Spleen (tissue), 11 donors: ENCODE measurements at regions not wholly inside any gene's neighbourhood (a gene's known extent, or its start where the extent isn't known, plus 50 kb on each side); places are given as distances from the start of the nearest gene placed in this dataset.
"Not testable (repeated sequence)": the region's sequence is repeated elsewhere in the genome, so short reads cannot be mapped to it uniquely, and the experiment has no call there.

Experiments used
- DNase-seq: peaks from one replicate; pipeline ENCODE4 v3.0.0-alpha.2; 2020
- H3K27ac ChIP-seq, 8 donors: fragments of 200-600 bp; sonication (generic) in 7 of 8; 1 replicate in 4 of 8; 2 replicates in 4 of 8; pipeline versions ENCODE4 v1.5.0 to v1.8.0; 2016 to 2021; ENCODE audit warnings: inconsistent platforms in 4 of 8, mild to moderate bottlenecking in 4 of 8, moderate library complexity in 1 of 8
- H3K27me3 ChIP-seq, 7 donors: fragments of 200-600 bp; sonication (generic) in 6 of 7; replicated peaks in 1 of 7; 1 replicate in 4 of 7; 2 replicates in 3 of 7; pipeline versions ENCODE4 v1.5.0 to v1.8.0; 2016 to 2021; ENCODE audit warnings: inconsistent platforms in 3 of 7, mild to moderate bottlenecking in 1 of 7
- H3K36me3 ChIP-seq, 6 donors: fragments of 200-600 bp; sonication (generic) in 5 of 6; 1 replicate in 4 of 6; 2 replicates in 2 of 6; pipeline versions ENCODE4 v1.5.0 to v1.8.0; 2016 to 2021; ENCODE audit warnings: inconsistent platforms in 2 of 6
- H3K4me1 ChIP-seq, 6 donors: fragments of 200-600 bp; sonication (generic) in 5 of 6; 1 replicate in 3 of 6; 2 replicates in 3 of 6; pipeline versions ENCODE4 v1.5.0 to v1.8.0; 2016 to 2021; ENCODE audit warnings: inconsistent platforms in 3 of 6
- H3K4me3 ChIP-seq, 8 donors: fragments of 200-600 bp; sonication (generic) in 7 of 8; 1 replicate in 4 of 8; 2 replicates in 4 of 8; pipeline versions ENCODE4 v1.5.0 to v1.8.0; 2016 to 2021; ENCODE audit warnings: inconsistent platforms in 4 of 8, mild to moderate bottlenecking in 4 of 8, moderate library complexity in 2 of 8
- H3K9me3 ChIP-seq, 8 donors: fragments of 200-600 bp; sonication (generic) in 7 of 8; 1 replicate in 4 of 8; 2 replicates in 4 of 8; pipeline versions ENCODE4 v1.5.0 to v1.8.0; 2016 to 2021; ENCODE audit warnings: inconsistent platforms in 4 of 8
- POLR2A ChIP-seq, 3 donors: fragments of 450-650 bp; IDR thresholded peaks; one replicate each; pipeline ENCODE4 v1.5.1; 2017; ENCODE audit warnings: antibody characterized with exemption in 3 of 3, mild to moderate bottlenecking in 1 of 3
- POLR2AphosphoS5 ChIP-seq, 3 donors: sonication (generic); formaldehyde crosslinking; IDR thresholded peaks; one replicate each; pipeline ENCODE4 v1.5.1; 2017; ENCODE audit warnings: antibody characterized with exemption in 3 of 3
- WGBS, 5 donors: extraction: QIAGEN DNeasy Blood & Tissue Kit in 3 of 5; methylation state at CpG; one replicate each; pipeline versions ENCODE4 v1.1.5 to v1.1.7; 2013 to 2018; 5-methylcytosine and 5-hydroxymethylcytosine counted together
- intact Hi-C: fragments of 100-400 bp; cut with DNase I; formaldehyde crosslinking; loops from one replicate; pipeline ENCODE4 v1.15.0; 2023; ENCODE audit warnings: low total_unique reads
- TF ChIP-seq, protein P1 (sequence below), 11 experiments: fragments of 200-600 bp in 7 of 11; fragments of 450-650 bp in 4 of 11; sonication (generic) in 4 of 11; IDR thresholded peaks in 8 of 11; conservative IDR thresholded peaks in 3 of 11; 1 replicate in 7 of 11; 2 replicates in 4 of 11; pipeline versions ENCODE4 v1.4.0 to v1.8.0; 2016 to 2021; ENCODE audit warnings: antibody characterized with exemption in 11 of 11, inconsistent platforms in 4 of 11, mild to moderate bottlenecking in 1 of 11
- donor health status: healthy with polysubstance abuse.
- donor health status: DM: no; HTN: no; CAD: no; lungs with moderate emphysema.
- donor health status: DM: no; HTN: no; CAD: no.
- donor health status: Bipolar disorder and iron deficiency.
- donor health status: healthy.
- donor health status: DM: no; HTN: no; CAD: no.
- donor health status: DM: yes; HTN: yes; CAD: no.

DNA sequence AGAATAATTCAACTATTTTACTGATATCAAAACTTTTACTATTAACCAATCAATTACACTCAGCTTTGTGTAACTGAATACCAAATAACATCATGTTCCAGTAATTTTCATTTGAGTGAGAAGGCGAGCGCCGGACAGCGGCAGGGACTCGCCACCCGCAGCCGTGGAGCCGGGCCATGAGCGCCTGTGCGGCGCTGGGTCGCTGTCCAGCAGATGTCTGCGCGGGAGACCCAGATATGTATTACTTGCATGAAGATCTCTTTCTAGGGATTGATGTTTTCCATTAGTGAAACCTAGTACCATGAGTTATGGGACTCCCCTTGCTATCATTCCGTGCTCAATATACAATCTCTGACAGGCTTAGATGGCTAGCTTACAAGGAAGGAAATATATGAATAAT lies 245.1 kb upstream of the PRSS16 start:
- no peaks in the 10 kb centered on the region for H3K36me3 ChIP-seq
- H3K27ac ChIP-seq: no peak overlapping the region
- no peak for DNase-seq
- H3K9me3 ChIP-seq: no peaks in the 10 kb centered on the region
- no peaks in the 10 kb centered on the region for H3K4me1 ChIP-seq
- peaks cover 0 to 9% (median 0%) of the 10 kb centered on the region in 7 donors for H3K27me3 ChIP-seq
- 93 to 96% (median 95%) methylated on average over 15 of the region's 15 CpGs for WGBS, 5 donors
- TF ChIP-seq, protein P1, sequence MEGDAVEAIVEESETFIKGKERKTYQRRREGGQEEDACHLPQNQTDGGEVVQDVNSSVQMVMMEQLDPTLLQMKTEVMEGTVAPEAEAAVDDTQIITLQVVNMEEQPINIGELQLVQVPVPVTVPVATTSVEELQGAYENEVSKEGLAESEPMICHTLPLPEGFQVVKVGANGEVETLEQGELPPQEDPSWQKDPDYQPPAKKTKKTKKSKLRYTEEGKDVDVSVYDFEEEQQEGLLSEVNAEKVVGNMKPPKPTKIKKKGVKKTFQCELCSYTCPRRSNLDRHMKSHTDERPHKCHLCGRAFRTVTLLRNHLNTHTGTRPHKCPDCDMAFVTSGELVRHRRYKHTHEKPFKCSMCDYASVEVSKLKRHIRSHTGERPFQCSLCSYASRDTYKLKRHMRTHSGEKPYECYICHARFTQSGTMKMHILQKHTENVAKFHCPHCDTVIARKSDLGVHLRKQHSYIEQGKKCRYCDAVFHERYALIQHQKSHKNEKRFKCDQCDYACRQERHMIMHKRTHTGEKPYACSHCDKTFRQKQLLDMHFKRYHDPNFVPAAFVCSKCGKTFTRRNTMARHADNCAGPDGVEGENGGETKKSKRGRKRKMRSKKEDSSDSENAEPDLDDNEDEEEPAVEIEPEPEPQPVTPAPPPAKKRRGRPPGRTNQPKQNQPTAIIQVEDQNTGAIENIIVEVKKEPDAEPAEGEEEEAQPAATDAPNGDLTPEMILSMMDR (IDR thresholded peaks at IDR 0.05 in 8 of 11, conservative IDR thresholded peaks at IDR 0.05 in 3 of 11): no peak
- TF ChIP-seq POLR2A (IDR thresholded peaks at IDR 0.05): no peak
- no peak for TF ChIP-seq POLR2AphosphoS5 (IDR thresholded peaks at IDR 0.05)
- intact Hi-C loops: no loop called here
- no peak overlapping the region for H3K4me3 ChIP-seq

DNA sequence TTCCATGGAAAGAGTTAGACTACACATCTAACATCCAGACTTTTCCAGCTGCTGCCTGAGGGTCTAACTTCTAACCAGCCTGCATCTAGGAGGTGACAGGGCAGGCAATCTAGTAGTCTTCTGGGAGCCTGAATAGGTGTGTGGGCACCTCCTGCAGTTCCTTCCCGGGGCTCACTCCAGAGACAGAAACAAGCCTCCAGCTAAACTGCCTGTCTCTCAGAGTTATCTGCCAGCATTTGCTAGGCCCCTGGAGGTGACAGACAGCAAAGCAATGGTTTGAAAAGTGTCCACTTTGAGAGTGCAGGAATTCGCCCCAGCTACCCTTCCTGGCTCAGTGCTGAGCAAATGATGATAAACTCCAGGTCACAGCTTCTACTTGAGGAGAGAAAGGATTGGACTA lies 240.5 kb upstream of the PRSS16 start:
- Histone ChIP-seq H3K27me3 (peaks cover 0 to 16% (median 0%) of the 10 kb centered on the region in 7 donors), H3K4me3 (no peak overlapping the region), H3K4me1 (no peaks in the 10 kb centered on the region), H3K27ac (no peak overlapping the region), H3K36me3 (peaks cover 0 to 7% (median 0%) of the 10 kb centered on the region in 6 donors), H3K9me3 (peaks cover 0 to 21% (median 16%) of the 10 kb centered on the region in 8 donors)
- no peak for DNase-seq
- TF ChIP-seq POLR2AphosphoS5 (IDR thresholded peaks at IDR 0.05) (no peak), POLR2A (IDR thresholded peaks at IDR 0.05) (no peak)
- TF ChIP-seq, protein P1 (IDR thresholded peaks at IDR 0.05 in 8 of 11, conservative IDR thresholded peaks at IDR 0.05 in 3 of 11): no peak
- intact Hi-C loops: no loop called here
- 40 to 50% (median 45%) methylated on average over 2 of the region's 2 CpGs for WGBS, 5 donors

DNA sequence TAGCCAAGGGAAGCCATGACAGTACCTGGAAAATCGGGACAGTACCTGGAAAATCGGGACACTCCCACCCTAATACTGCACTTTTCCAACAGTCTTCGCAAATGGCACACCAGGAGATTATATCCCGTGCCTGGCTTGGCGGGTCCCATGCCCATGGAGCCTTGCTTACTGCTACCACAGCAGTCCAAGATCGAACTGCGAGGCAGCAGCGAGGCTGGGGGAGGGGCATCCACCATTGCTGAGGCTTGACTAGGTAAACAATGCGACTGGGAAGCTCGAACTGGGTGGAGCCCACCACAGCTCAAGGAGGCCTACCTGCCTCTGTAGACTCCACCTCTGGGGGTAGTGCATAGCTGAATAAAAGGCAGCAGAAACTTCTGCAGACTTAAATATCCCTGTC lies 238.9 kb upstream of the PRSS16 start:
- 92 to 94% (median 93%) methylated on average over 5 to 10 of the region's 10 CpGs for WGBS, 5 donors
- H3K9me3 ChIP-seq: peaks cover 0 to 28% (median 19%) of the 10 kb centered on the region in 8 donors
- peaks cover 0 to 16% (median 0%) of the 10 kb centered on the region in 7 donors for H3K27me3 ChIP-seq
- DNase-seq, intact Hi-C loops, H3K4me1 ChIP-seq, H3K4me3 ChIP-seq, H3K36me3 ChIP-seq, H3K27ac ChIP-seq: not testable (repeated sequence)

DNA sequence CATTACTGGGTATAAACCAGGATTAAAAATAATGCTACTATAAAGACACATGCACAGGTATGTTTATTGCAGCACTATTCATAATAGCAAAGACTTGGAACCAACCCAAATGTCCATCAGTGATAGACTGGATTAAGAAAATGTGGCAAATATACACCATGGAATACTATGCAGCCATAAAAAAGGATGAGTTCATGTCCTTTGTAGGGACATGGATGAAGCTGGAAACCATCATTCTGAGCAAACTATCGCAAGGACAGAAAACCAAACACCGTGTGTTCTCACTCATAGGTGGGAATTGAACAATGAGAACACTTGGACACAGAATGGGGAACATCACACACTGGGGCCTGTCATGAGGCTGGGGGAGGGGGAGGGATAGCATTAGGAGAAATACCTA lies 233.4 kb upstream of the PRSS16 start:
- H3K27ac ChIP-seq, H3K36me3 ChIP-seq, DNase-seq, H3K27me3 ChIP-seq, H3K4me3 ChIP-seq, intact Hi-C loops, H3K4me1 ChIP-seq: not testable (repeated sequence)
- peaks cover 5 to 63% (median 51%) of the 10 kb centered on the region in 8 donors for H3K9me3 ChIP-seq
- WGBS, 5 donors: 89 to 100% (median 90%) methylated on average over 1 to 2 of the region's 2 CpGs

DNA sequence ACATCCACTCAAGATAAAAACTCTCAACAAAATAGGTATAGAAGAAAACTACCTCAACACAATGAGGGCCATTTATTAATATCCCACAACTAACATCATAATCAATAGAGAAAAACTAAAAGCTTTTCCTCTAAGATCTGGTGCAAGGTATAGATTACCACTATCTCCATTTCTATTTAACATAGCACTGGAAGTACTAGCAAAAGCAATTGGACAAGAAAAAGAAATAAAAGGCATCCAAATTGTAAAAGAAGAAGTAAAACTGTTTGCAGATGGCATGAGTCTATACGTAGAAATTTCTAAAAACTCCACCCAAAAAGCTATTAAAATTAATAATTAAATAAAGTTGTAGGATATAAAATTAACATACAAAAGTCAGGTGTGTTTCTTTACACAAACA lies 230.8 kb upstream of the PRSS16 start:
- Histone ChIP-seq H3K4me1 (peaks cover 0 to 15% (median 2%) of the 10 kb centered on the region in 6 donors), H3K4me3 (no peak overlapping the region), H3K9me3 (peaks cover 5 to 56% (median 48%) of the 10 kb centered on the region in 8 donors), H3K27ac (no peak overlapping the region), H3K36me3 (no peaks in the 10 kb centered on the region), H3K27me3 (peaks cover 0 to 22% (median 0%) of the 10 kb centered on the region in 7 donors)
- intact Hi-C loops: no loop called here
- no peak for TF ChIP-seq POLR2A (IDR thresholded peaks at IDR 0.05)
- no peak for TF ChIP-seq POLR2AphosphoS5 (IDR thresholded peaks at IDR 0.05)
- TF ChIP-seq, protein P1 (IDR thresholded peaks at IDR 0.05 in 8 of 11, conservative IDR thresholded peaks at IDR 0.05 in 3 of 11): no peak
- WGBS, 5 donors: 0 to 55% (median 32%) methylated on average over 1 of the region's 1 CpG
- DNase-seq: no peak

DNA sequence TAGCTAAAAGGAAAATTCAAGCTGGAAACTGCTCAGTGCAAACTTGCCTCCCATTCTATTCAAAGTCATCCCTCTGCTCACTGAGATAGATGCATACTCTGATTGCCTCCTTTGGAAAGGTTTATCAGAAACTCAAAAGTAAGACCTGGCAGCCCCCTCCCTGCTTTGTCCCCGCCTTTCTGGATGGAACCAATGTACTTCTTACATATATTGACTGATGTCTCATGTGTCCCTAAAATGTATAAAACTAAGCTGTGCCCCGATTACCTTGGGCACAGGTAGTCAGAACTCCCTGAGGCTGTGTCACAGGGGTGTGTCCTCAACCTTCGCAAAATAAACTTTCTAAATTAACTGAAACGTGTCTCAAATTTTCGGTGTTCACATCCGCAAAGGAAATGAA lies 229.1 kb upstream of the PRSS16 start:
- intact Hi-C loops, DNase-seq, H3K27ac ChIP-seq, H3K4me3 ChIP-seq, H3K36me3 ChIP-seq: not testable (repeated sequence)
- Histone ChIP-seq H3K27me3 (peaks cover 0 to 37% (median 0%) of the 10 kb centered on the region in 7 donors), H3K9me3 (peaks cover 5 to 50% (median 45%) of the 10 kb centered on the region in 8 donors), H3K4me1 (peaks cover 0 to 15% (median 2%) of the 10 kb centered on the region in 6 donors)
- WGBS, 5 donors: 91 to 99% (median 94%) methylated on average over 6 of the region's 6 CpGs
